ENCODE measurements at regions not wholly inside any gene's neighbourhood (a gene's known extent, or its start where the extent isn't known, plus 50 kb on each side); places are given as distances from the start of the nearest gene placed in this dataset.

DNA sequence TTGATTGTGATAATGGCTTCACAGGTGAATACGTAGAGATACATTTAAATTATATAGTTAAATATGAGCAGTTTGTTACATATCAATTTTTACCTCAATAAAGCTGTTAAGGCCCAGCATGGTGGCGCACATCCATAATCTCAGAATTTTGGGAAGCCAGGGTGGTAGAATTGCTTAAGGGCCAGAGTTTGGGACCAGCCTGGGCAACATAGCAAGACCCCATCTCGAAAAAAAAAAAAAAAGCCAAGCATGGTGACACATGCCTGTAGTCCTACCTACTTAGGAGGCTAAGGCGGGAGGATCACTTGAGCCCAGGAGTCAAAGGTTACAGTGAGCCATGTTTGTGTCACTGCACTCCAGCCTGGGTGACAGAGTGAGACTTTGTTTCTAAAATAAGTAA, 138.7 kb upstream of the TMEM161B start:
- DNase-seq (no peak), ATAC-seq (no peak)
- Histone ChIP-seq H3K9me3 (no peaks in the 10 kb centered on the region), H3K4me1 (no peaks in the 10 kb centered on the region), H3K4me3 (no peak overlapping the region), H3K27ac (no peak overlapping the region), H3K27me3 (no peaks in the 10 kb centered on the region), H3K36me3 (no peaks in the 10 kb centered on the region)
- TF ChIP-seq POLR2A (IDR thresholded peaks at IDR 0.05), result no peak
- TF ChIP-seq, protein P1, sequence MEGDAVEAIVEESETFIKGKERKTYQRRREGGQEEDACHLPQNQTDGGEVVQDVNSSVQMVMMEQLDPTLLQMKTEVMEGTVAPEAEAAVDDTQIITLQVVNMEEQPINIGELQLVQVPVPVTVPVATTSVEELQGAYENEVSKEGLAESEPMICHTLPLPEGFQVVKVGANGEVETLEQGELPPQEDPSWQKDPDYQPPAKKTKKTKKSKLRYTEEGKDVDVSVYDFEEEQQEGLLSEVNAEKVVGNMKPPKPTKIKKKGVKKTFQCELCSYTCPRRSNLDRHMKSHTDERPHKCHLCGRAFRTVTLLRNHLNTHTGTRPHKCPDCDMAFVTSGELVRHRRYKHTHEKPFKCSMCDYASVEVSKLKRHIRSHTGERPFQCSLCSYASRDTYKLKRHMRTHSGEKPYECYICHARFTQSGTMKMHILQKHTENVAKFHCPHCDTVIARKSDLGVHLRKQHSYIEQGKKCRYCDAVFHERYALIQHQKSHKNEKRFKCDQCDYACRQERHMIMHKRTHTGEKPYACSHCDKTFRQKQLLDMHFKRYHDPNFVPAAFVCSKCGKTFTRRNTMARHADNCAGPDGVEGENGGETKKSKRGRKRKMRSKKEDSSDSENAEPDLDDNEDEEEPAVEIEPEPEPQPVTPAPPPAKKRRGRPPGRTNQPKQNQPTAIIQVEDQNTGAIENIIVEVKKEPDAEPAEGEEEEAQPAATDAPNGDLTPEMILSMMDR (IDR thresholded peaks at IDR 0.05), result no peak
- 66% methylated on average over 4 of the region's 4 CpGs for WGBS (ENCODE audit: insufficient coverage, low coverage, low lambda C conversion rate, missing lambda C conversion rate)
- intact Hi-C loops (cut with DNase I), result no loop called here

DNA sequence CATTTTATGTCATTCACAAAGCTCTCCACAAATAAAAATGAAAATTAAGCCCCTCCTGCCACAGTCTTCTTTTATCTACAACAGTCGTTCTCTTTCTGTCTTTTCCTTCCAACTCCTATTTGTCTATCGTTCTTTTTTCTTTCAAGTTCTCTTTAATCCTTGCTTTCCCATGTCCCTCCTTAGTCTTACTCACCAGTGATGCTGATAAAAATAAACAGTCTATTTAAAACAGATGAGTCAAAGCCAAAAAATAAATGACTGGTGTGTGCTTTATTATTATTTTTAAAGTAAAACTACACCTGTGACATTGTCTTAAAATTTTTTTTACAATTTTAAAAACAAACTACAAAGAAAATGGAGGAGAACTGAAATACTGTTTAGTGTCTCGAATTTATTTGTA, 137.1 kb upstream of the TMEM161B start:
- intact Hi-C loops (cut with DNase I), result no loop called here
- ATAC-seq (no peak), DNase-seq (no peak)
- 56% methylated on average over 3 of the region's 3 CpGs for WGBS (ENCODE audit: insufficient coverage, low coverage, low lambda C conversion rate, missing lambda C conversion rate)
- Histone ChIP-seq H3K9me3 (no peaks in the 10 kb centered on the region), H3K36me3 (no peaks in the 10 kb centered on the region), H3K27me3 (no peaks in the 10 kb centered on the region), H3K4me3 (no peak overlapping the region), H3K4me1 (no peaks in the 10 kb centered on the region), H3K27ac (no peak overlapping the region)
- TF ChIP-seq, protein P1 (IDR thresholded peaks at IDR 0.05), result no peak
- no peak for TF ChIP-seq POLR2A (IDR thresholded peaks at IDR 0.05)

DNA sequence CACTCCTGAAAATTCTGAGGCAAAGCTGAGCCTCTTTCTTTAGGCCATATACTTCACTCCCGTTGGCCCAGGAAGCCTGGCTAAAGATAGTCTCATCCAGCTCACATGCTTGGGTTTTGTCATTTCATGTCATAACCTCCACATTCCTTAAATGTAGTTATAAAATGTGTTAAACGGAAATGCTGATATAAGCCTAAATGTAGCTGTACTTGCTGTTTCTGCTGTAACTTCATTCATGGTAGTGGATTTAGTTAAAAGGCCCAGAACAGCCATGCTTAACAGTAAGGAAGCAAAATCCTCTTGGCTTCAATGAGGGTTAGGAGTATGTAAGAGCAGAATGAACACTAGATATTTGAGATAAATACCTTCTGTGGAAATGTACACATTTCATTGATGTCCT, 135.8 kb upstream of the TMEM161B start:
- DNase-seq (no peak), ATAC-seq (no peak)
- Histone ChIP-seq H3K27ac (no peak overlapping the region), H3K27me3 (no peaks in the 10 kb centered on the region), H3K9me3 (no peaks in the 10 kb centered on the region), H3K36me3 (no peaks in the 10 kb centered on the region), H3K4me3 (no peak overlapping the region), H3K4me1 (no peaks in the 10 kb centered on the region)
- WGBS (ENCODE audit: insufficient coverage, low coverage, low lambda C conversion rate, missing lambda C conversion rate), result 67% methylated on average over 2 of the region's 2 CpGs
- TF ChIP-seq, protein P1 (IDR thresholded peaks at IDR 0.05), result no peak
- TF ChIP-seq POLR2A (IDR thresholded peaks at IDR 0.05), result no peak
- intact Hi-C loops (cut with DNase I), result no loop called here

DNA sequence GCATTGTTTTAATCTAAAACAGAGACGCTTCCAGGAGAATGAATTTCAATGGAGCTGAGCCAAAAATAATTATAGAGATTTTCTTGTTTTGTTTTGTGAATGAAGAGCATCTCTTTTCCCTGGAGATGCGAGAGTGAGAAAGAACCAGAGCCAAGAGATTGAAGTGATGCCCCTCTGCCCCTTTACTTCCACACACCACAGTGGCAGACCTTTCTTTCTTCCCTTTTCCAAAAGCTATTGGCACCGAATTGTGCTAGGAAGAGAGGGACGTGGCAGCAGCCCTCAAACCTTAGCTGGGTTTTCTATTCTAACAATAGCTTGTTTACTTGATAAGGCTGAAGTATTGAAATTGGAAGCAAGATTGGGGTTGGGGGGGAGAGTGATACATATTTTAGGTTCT, 133.0 kb upstream of the TMEM161B start:
- intact Hi-C loops (cut with DNase I), result no loop called here

DNA sequence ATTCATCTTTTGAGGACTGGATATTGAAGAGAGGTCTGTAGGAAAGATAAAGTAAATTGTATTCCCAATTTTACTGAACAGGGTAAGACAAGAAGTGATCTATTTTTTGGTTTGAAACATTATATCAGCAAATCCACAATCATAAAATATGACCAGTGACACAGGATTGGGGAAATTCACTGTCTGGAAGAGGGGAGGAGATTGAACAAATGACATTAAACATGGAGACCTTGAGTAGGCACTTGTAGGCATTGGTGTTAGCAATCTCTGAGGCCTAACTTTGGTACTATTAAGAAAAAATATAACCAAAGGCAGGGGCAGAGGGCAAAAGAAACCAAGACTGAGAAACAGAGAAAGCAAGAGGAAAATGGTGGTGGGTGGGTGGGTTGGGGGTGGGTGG, 132.6 kb upstream of the TMEM161B start:
- Histone ChIP-seq H3K27ac (no peak overlapping the region), H3K27me3 (no peaks in the 10 kb centered on the region), H3K36me3 (no peaks in the 10 kb centered on the region), H3K4me1 (no peaks in the 10 kb centered on the region), H3K4me3 (no peak overlapping the region), H3K9me3 (no peaks in the 10 kb centered on the region)
- ATAC-seq, result no peak
- TF ChIP-seq, protein P1 (IDR thresholded peaks at IDR 0.05), result no peak
- no peak for TF ChIP-seq POLR2A (IDR thresholded peaks at IDR 0.05)
- intact Hi-C loops (cut with DNase I), result no loop called here
- DNase-seq, result no peak

More for the DNA sequence above, 133.0 kb upstream of the TMEM161B start:
- ATAC-seq, result no peak
- Histone ChIP-seq H3K9me3 (no peaks in the 10 kb centered on the region), H3K4me3 (no peak overlapping the region), H3K4me1 (no peaks in the 10 kb centered on the region), H3K27me3 (no peaks in the 10 kb centered on the region), H3K27ac (no peak overlapping the region), H3K36me3 (no peaks in the 10 kb centered on the region)
- TF ChIP-seq POLR2A (IDR thresholded peaks at IDR 0.05), result no peak
- TF ChIP-seq, protein P1 (IDR thresholded peaks at IDR 0.05), result no peak
- 49% methylated on average over 4 of the region's 4 CpGs for WGBS (ENCODE audit: insufficient coverage, low coverage, low lambda C conversion rate, missing lambda C conversion rate)
- no peak for DNase-seq
